Heart right ventricle (tissue), 16 donors: ENCODE measurements at regions not wholly inside any gene's neighbourhood (a gene's known extent, or its start where the extent isn't known, plus 50 kb on each side); places are given as distances from the start of the nearest gene placed in this dataset.

Source experiments
- ATAC-seq, 8 donors: fragments of 200-7000 bp; cut with Tn5 transposase; one replicate each; pipeline ENCODE4 v1.9.1; 2020; ENCODE audit warnings: mild to moderate bottlenecking in 8 of 8, moderate library complexity in 8 of 8, moderate number of reproducible peaks in 1 of 8
- DNase-seq, 2 donors: peaks; one replicate each; pipeline ENCODE4 v3.0.0-alpha.2; 2020
- H3K27ac ChIP-seq, 10 donors: fragments of 200-600 bp; sonication (generic) in 2 of 10; one replicate each; pipeline versions ENCODE4 v1.5.0 to v1.8.0; 2020 to 2022; ENCODE audit warnings: mild to moderate bottlenecking in 3 of 10
- H3K27me3 ChIP-seq, 7 donors: fragments of 200-600 bp; one replicate each; pipeline ENCODE4 v1.8.0; 2021 to 2022; ENCODE audit warnings: mild to moderate bottlenecking in 2 of 7
- H3K36me3 ChIP-seq, 9 donors: fragments of 200-600 bp; sonication (generic) in 1 of 9; one replicate each; pipeline versions ENCODE4 v1.5.0 to v1.8.0; 2020 to 2022; ENCODE audit warnings: mild to moderate bottlenecking in 2 of 9
- H3K4me1 ChIP-seq, 9 donors: fragments of 200-600 bp; sonication (generic) in 1 of 9; one replicate each; pipeline versions ENCODE4 v1.5.0 to v1.8.0; 2020 to 2022; ENCODE audit warnings: mild to moderate bottlenecking in 4 of 9
- H3K4me3 ChIP-seq, 10 donors: fragments of 200-600 bp; sonication (generic) in 2 of 10; one replicate each; pipeline versions ENCODE4 v1.5.0 to v1.8.0; 2020 to 2022; ENCODE audit warnings: mild to moderate bottlenecking in 7 of 10, moderate library complexity in 2 of 10
- H3K9me3 ChIP-seq, 11 donors: fragments of 200-600 bp in 10 of 11; sonication (generic) in 2 of 11; one replicate each; pipeline versions ENCODE4 v1.5.0 to v1.8.0; 2013 to 2022; ENCODE audit warnings: mild to moderate bottlenecking in 2 of 11, control low read depth in 1 of 11, moderate library complexity in 1 of 11
- CTCF ChIP-seq, 9 donors: fragments of 200-600 bp; sonication (generic) in 2 of 9; IDR thresholded peaks; one replicate each; pipeline versions ENCODE4 v1.5.0 to v1.8.0; 2021 to 2022; ENCODE audit warnings: antibody characterized with exemption in 9 of 9, mild to moderate bottlenecking in 5 of 9, moderate library complexity in 1 of 9
- WGBS, 2 donors: extraction: QIAGEN DNeasy Blood & Tissue Kit; methylation state at CpG; one replicate each; pipeline ENCODE4 v1.1.7; 2013; ENCODE audit warnings: inconsistent platforms in 1 of 2; 5-methylcytosine and 5-hydroxymethylcytosine counted together
- intact Hi-C, 10 donors: fragments of 100-400 bp; cut with DNase I; formaldehyde crosslinking; loops; one replicate each; pipeline versions ENCODE4 v1.11.1 to v1.14.2; 2022
- donor health status: Arrhythmogenic right ventricular cardiomyopathy.
- donor health status: ischemic (EF 13 %, LVEDD 7.1; RV severe dilation, severe dysfunction).
- donor health status: healthy with polysubstance abuse.
- donor health status: DM: no; HTN: yes; CAD: no.
- donor health status: DM: no; HTN: no; CAD: no.
- donor health status: ischemic (EF 25% LVEDD 6.9; RV normal size, moderate dysfunction).
- donor health status: ischemic (EF 25% LVEDD 5.7; RV mildly dilated, moderate dysfunction).
- donor health status: healthy.
- donor health status: DM: yes; HTN: yes; CAD: no.
- donor health status: Ischemic cardiomyopathy.
- donor health status: ischemic (EF 35%, LVEDD 5.7; RV mildly dilated, moderate dysfunction).
- donor health status: nonischemic (EF 11% LVEDD 7.7; RV severe dilation, severe dysfunction).
- donor health status: DM: yes; HTN: yes; CAD: no.
- donor health status: PGD.
- donor health status: ischemic (EF 29% LVEDD 5.4; RV normal size, mild dysfunction).
- donor health status: nonischemic (EF 23%, LVEDD 6.1; RV moderate dilation, normal function).

- ATAC-seq (no peak), DNase-seq (no peak)
- H3K9me3 ChIP-seq: peaks cover 0 to 18% (median 4%) of the 10 kb centered on the region in 11 donors
- intact Hi-C loops: no loop called here
- H3K27me3 ChIP-seq: no peaks in the 10 kb centered on the region
- no peak overlapping the region for H3K27ac ChIP-seq
- H3K36me3 ChIP-seq: no peaks in the 10 kb centered on the region
- WGBS, 2 donors: 94 to 97% methylated on average over 1 of the region's 1 CpG
- no peak for TF ChIP-seq CTCF (IDR thresholded peaks at IDR 0.05)
- no peak overlapping the region for H3K4me3 ChIP-seq
- H3K4me1 ChIP-seq: no peaks in the 10 kb centered on the region
Measured at GRCh38 chr18:41436772-41437171, 518.3 kb upstream of the PIK3C3 start.

DNA sequence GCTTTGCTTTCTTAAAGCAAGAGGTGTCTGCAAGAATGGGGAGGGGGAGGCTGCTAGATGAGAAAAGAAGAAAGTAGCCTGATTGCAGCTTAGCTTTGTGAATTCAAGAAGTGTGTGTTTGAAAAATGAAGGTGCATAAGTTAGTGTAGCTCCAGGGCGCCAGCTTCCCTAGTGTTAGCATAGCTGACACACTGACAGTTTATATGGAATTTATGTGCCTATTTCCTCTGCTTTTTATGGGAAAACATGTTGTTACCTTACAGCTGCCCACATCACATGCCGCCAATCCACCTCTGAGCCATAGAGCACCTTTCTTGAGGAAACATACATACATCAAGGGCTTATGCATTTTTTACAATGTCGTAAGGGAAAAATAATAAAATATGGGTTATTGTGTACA lies 536.4 kb upstream of the PIK3C3 start:
- TF ChIP-seq CTCF (IDR thresholded peaks at IDR 0.05): no peak
- H3K36me3 ChIP-seq: no peaks in the 10 kb centered on the region
- no peaks in the 10 kb centered on the region for H3K9me3 ChIP-seq
- DNase-seq (no peak), ATAC-seq (no peak)
- no peak overlapping the region for H3K27ac ChIP-seq
- no peaks in the 10 kb centered on the region for H3K27me3 ChIP-seq
- 95 to 96% methylated on average over 3 of the region's 3 CpGs for WGBS, 2 donors
- no peak overlapping the region for H3K4me3 ChIP-seq
- intact Hi-C loops: no loop called here
- no peaks in the 10 kb centered on the region for H3K4me1 ChIP-seq

DNA sequence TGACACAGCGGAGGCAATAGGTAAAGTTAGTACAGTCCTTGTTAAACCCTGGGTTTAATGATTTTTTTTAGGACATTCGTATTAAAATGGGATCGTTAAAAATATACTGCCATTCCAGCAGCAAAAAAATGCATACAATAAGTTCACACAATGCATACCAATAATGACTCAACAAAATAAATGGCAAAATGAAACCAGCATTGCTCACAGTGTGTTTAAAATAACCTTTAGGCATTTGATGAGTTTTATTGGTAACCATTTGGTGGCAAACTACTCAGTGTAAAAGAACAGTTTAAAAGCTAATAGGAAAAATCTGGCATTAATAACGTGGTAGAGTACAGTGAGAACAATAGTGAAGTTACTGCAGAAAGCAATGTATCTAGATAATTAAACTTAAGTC lies 539.0 kb upstream of the PIK3C3 start:
- no peaks in the 10 kb centered on the region for H3K36me3 ChIP-seq
- TF ChIP-seq CTCF (IDR thresholded peaks at IDR 0.05): no peak
- H3K4me1 ChIP-seq: no peaks in the 10 kb centered on the region
- H3K4me3 ChIP-seq: no peak overlapping the region
- no peak for ATAC-seq
- H3K27ac ChIP-seq: no peak overlapping the region
- 86 to 89% methylated on average over 4 of the region's 4 CpGs for WGBS, 2 donors
- H3K9me3 ChIP-seq: peaks cover 0 to 6% (median 0%) of the 10 kb centered on the region in 11 donors
- no peak for DNase-seq
- intact Hi-C loops: no loop called here
- H3K27me3 ChIP-seq: no peaks in the 10 kb centered on the region

DNA sequence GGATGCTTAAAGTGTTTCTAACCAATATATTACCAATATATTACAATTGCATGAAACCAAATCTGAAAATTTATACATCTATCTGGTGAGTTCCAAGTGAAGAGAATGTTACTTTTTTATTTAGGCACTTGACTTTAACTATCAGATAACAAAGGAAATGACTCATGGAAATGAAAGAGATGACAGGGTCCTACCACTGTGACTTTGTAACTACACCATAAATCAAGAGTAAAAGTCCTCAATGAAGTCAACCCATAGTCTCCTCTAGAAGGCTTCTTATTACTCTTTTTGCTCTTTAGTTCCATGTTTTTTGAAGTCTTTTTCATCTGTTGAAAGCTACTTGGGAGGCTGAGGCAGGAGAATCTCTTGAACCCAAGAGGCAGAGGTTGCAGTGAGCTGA lies 545.0 kb upstream of the PIK3C3 start:
- Histone ChIP-seq H3K4me1 (no peaks in the 10 kb centered on the region), H3K9me3 (peaks cover 0 to 6% (median 0%) of the 10 kb centered on the region in 11 donors), H3K27ac (no peak overlapping the region), H3K36me3 (no peaks in the 10 kb centered on the region), H3K27me3 (no peaks in the 10 kb centered on the region), H3K4me3 (no peak overlapping the region)
- DNase-seq: no peak
- no peak for TF ChIP-seq CTCF (IDR thresholded peaks at IDR 0.05)
- no peak for ATAC-seq
- intact Hi-C loops: no loop called here

- ATAC-seq (no peak), DNase-seq (no peak)
- Histone ChIP-seq H3K9me3 (peaks cover 0 to 4% (median 0%) of the 10 kb centered on the region in 11 donors), H3K36me3 (no peaks in the 10 kb centered on the region), H3K27me3 (no peaks in the 10 kb centered on the region), H3K4me1 (no peaks in the 10 kb centered on the region), H3K27ac (no peak overlapping the region), H3K4me3 (no peak overlapping the region)
- intact Hi-C loops: no loop called here
- no peak for TF ChIP-seq CTCF (IDR thresholded peaks at IDR 0.05)
- WGBS, 2 donors: 58 to 63% methylated on average over 2 of the region's 2 CpGs
Measured at GRCh38 chr18:41406834-41407233, 548.2 kb upstream of the PIK3C3 start.
